HG03060 (cell line): ENCODE measurements at regions not wholly inside any gene's neighbourhood (a gene's known extent, or its start where the extent isn't known, plus 50 kb on each side); places are given as distances from the start of the nearest gene placed in this dataset.
"Not testable (repeated sequence)": the region's sequence is repeated elsewhere in the genome, so short reads cannot be mapped to it uniquely, and the experiment has no call there.

ENCODE experiments used
- ATAC-seq: cut with Tn5 transposase; IDR thresholded peaks from one replicate; pipeline ENCODE4 v1.9.1; 2021; ENCODE audit warnings: low read depth, moderate number of reproducible peaks; ENCODE audit not compliant: unreplicated experiment

GRCh38 chr12:90515199-90516175 lies 439.5 kb downstream of the CCER1 start:
- peak; percentile 91 for ATAC-seq

DNA sequence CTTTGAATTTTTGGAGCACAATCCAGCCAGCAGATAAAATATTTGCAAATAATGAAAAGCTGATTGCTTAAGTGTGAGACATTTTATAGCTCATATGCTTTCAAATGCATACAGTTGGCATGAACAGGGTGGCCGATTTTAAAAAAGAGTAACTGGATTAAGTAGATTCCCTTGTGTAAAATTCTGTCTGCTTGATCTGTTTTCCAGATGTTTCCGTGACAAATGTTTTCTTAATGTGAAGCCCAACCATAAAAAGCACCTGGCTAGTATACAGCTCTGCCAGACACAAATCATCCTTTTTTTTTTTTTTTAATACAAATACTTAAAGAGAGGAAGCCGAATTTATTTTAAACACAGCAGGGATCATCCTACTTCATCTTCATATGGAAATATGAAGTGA lies 440.7 kb downstream of the CCER1 start:
- no peak for ATAC-seq

DNA sequence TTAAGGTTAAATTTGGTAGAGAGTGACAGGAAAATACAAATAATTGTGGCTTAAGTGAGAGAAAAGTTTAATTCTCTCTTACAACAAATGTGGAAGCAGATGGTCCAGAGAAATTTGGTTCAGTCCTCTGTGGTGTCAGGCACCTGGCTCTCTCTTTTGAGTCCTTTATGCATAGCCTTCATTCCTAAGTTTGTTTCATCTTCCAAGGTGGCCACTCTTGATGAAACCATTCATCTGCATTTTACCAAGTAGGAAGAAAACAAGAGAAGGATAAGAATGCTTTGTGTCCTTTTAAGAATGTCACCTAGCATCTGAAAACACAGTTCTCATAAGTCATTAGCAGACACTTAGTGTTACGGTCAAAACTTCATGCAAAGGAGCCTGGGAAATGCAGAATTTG lies 442.5 kb downstream of the CCER1 start:
- no peak for ATAC-seq

DNA sequence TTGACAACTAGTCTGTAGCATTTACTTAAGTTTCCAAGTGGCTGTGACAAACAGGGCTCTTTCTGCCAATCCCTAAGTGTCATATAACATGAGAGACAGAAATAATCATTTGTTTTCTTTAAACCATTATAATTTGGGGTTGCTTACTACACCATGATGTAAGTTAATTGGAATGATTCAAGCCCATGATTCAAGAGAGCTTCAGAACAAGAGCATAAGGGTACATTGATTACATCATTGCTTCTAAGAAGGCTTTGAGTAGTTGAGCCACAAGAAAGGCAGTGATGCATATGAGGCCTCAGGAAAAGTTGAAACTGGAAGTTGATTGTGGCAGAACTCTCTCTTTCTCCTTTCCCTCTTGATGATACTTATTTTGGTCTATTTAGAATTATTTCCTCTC lies 444.0 kb downstream of the CCER1 start:
- no peak for ATAC-seq

GRCh38 chr12:90504806-90505205 lies 450.2 kb downstream of the CCER1 start:
- ATAC-seq = no peak

GRCh38 chr12:90502070-90502469 lies 452.9 kb downstream of the CCER1 start:
- ATAC-seq = no peak

GRCh38 chr12:90501412-90501811 lies 453.6 kb downstream of the CCER1 start:
- ATAC-seq = no peak

- no peak for ATAC-seq
Measured at GRCh38 chr12:90499795-90500194, 455.2 kb downstream of the CCER1 start.

DNA sequence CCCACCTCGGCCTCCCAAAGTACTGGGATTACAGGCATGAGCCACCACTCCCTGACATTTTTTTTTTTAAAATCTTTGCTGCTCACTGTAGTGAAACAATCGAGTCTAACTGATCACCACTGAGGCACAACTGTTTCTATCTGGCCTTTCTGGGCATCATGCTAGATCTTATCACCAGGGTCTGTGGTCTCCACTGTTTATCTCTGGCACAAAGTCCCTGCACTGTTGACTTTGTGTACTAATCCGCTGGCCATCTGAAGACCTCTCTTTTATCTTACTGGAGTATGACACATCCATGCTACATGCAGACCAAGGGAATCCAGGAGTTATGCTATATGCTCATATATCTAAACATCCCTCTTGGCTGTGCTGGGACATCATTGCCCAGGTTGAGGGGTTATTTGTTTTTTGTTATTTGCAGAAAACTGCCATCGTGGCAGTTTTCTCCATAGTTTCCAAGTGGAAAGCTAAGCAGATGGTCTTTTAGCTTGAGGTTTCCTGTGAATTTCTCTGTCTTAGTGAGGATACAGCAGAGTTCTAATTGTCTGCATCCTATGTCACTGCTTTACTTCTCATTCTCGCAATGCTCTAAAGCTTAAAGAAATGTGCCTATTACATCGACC lies 456.9 kb downstream of the CCER1 start:
- no peak for ATAC-seq

GRCh38 chr12:90490355-90490754 lies 464.6 kb downstream of the CCER1 start:
- ATAC-seq = no peak

DNA sequence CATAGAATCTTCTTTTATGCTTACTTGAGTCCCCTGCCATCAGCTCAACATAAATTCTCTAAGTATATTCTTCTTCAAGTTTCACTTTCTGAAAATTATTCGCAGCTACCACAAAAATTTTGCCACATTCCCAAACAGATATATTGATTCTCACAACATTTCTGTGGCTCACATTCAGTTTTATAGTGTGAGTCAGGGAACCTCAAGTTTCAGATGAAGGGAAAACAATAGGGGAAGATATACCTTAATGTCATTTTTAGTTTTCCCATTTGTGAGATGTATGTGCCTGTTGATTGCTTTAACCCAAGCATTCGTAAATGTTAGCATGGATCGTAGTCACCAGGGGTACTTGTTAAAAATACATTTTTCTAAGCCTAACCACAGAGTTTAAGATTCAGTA lies 465.8 kb downstream of the CCER1 start:
- no peak for ATAC-seq

DNA sequence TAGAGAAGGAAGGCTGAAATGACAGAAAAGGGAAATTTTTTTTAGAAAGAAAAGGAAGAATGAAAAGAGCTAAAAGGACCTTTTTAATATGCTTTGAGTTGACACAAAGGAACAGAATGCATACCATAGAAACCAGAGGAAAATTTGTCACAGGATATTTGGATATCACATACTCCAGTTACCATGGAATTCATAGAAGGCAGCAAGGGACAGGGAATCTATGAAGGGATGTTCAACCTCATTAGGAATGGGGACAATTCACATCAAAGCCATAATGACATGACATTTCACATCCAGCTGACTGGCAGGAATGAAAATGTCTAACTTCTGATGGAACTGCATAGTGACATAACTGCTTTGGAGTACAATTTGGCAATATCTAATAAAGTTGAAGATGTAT lies 469.4 kb downstream of the CCER1 start:
- ATAC-seq = no peak

DNA sequence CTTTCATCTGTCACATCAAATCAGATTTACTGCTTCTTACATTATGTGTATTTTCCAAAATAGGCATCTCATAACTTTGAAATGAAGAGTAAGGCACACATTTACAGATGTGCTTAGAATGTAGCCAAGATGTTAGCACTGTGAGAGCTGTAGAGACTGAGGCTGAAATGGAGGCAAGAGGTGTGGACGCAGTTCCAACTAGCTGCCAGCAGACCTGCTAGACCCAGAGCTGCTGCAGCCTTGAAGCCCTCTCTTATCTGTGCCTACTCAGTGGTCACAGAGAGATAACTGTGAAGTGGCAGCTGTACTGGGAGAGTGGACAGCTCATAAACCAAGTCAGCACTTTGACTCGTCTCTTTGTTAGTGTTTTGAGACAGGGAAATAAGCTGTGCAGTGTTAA lies 470.9 kb downstream of the CCER1 start:
- no peak for ATAC-seq

GRCh38 chr12:90481748-90482147 lies 473.2 kb downstream of the CCER1 start:
- no peak for ATAC-seq

DNA sequence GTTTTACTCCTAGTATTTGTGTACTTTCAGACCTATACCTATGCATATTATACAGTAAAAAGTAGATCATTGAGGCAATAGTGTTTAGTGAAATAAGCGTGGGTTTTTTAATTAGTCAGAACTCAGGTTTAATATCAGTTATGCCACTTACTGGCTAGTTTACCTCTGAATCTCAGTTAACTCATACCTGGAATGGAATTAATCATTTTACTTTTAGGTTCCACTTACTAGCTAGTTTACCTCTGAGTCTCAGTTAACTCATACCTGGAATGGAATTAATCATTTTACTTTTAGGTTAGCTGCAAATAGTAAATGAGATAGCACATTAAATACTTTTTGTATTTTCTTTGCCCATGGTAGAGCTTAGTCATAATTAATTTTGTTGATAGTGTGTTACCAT lies 475.7 kb downstream of the CCER1 start:
- no peak for ATAC-seq

GRCh38 chr12:90473831-90474230 lies 481.1 kb downstream of the CCER1 start:
- no peak for ATAC-seq

DNA sequence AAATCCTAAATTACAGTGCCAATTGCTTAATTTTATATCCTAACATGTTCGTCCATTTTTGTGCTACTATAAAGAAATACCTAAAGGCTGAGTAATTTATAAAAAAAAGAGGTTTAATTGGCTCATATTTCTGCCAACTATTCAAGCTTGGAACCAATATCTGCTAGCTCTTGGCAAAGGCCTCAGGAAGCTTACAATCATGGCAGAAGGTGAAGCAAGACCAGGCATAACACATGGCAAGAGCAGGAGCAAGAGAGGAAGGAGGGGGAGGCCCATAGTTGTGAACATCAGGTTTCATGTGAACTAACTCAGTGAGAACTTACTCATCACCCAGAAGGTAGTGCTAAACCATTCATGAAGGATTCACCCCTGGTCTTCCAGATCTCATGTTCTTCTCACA lies 494.3 kb downstream of the CCER1 start:
- ATAC-seq = no peak

DNA sequence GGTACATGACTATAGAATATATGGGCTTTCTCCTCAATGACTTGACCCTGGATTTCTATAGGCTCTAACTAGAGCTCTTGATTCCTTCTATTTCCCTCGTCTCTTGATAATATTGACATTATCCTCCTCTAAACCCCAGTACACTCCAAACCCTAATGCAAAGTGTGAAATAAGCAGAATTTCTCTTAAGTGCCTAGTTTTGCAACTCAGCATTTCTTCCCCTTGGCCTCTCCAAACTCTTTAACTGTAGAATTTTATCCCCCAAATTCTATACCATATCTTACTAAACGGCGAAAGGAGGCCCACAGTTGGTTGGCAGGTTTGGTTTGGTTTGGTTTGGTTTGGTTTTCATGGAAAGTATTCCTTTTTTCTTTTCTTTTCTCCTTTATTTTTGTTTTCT lies 498.7 kb downstream of the CCER1 start:
- no peak for ATAC-seq

GRCh38 chr12:90455756-90456155 lies 499.2 kb downstream of the CCER1 start:
- ATAC-seq = no peak

GRCh38 chr12:90449611-90450010 lies 505.4 kb downstream of the CCER1 start:
- no peak for ATAC-seq

DNA sequence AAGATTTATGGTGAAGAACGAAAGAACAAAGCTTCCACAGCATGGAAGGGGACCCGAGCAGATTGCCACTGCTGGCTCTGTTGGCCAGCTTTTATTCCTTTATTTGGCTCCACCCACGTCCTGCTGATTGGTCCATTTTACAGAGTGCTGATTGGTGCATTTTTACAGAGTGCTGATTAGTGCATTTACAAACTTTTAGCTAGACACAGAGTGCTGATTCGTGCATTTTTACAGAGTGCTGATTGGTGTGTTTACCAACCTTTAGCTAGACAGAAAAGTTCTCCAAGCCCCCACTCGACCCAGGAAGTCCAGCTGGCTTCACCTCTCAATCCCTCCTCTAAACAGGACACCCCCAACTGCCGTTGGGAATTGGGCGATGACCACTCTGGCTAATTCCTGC lies 511.5 kb downstream of the CCER1 start:
- ATAC-seq = not testable (repeated sequence)

GRCh38 chr12:90441431-90441830 lies 513.5 kb downstream of the CCER1 start:
- no peak for ATAC-seq
